Upper lobe of right lung (tissue), 1 donor: ENCODE measurements at regions not wholly inside any gene's neighbourhood (a gene's known extent, or its start where the extent isn't known, plus 50 kb on each side); places are given as distances from the start of the nearest gene placed in this dataset.

Experiments used
- ATAC-seq: fragments of 200-7000 bp; cut with Tn5 transposase; one replicate; pipeline ENCODE4 v1.9.1; 2020; ENCODE audit warnings: mild to moderate bottlenecking, moderate library complexity
- DNase-seq: peaks from one replicate; pipeline ENCODE4 v3.0.0-alpha.2; 2020
- H3K27ac ChIP-seq: fragments of 200-600 bp; one replicate; pipeline ENCODE4 v1.8.0; 2022
- H3K27me3 ChIP-seq: fragments of 200-600 bp; one replicate; pipeline ENCODE4 v1.8.0; 2022; ENCODE audit warnings: mild to moderate bottlenecking
- H3K36me3 ChIP-seq: fragments of 200-600 bp; one replicate; pipeline ENCODE4 v1.8.0; 2022
- H3K4me1 ChIP-seq: fragments of 200-600 bp; one replicate; pipeline ENCODE4 v1.8.0; 2022
- H3K4me3 ChIP-seq: fragments of 200-600 bp; one replicate; pipeline ENCODE4 v1.8.0; 2022; ENCODE audit warnings: mild to moderate bottlenecking
- H3K9me3 ChIP-seq: fragments of 200-600 bp; one replicate; pipeline ENCODE4 v1.8.0; 2022
- CTCF ChIP-seq: fragments of 200-600 bp; IDR thresholded peaks from one replicate; pipeline ENCODE4 v1.8.0; 2022; ENCODE audit warnings: antibody characterized with exemption
- intact Hi-C: fragments of 100-400 bp; cut with DNase I; formaldehyde crosslinking; loops from one replicate; pipeline ENCODE4 v1.11.0; 2022
- donor health status: DM: no; HTN: yes; CAD: no; lungs with severe emphysema.

DNA sequence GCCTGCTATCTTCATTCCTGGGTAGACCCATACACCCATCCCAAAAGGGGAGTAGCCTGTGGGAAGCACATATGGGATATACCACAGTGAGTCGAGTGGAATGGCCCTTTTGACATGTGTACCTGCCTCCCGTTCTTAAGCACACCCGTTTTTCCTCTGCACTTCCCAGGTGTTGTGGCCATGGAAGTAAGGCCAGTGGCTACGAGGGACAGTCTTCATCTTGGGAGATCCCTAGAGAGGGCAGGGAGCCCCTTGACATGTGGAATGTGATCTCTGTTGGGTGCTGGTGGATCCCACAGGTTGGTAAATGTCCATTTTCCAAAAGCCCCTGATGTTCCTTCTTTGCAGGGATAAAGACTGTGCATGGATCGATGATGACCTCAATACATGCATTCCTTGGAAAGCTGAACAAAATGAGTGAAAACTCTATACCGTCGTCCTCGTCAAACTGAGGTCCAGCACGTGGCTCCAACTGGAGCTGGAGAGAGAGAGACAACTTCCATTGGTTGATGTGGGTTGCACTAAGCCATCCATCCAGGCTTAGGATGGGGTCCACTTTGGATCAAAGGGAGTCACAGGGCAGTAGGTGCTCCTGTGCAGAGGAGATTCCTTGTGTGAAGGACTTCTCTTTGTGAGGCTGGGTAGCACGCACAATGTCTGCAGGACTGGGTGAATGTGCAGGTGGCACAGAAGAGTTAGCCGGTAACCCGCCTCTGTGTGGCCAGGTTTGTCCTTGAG lies 136.8 kb downstream of the SNRPN start:
- Histone ChIP-seq H3K4me3 (no peak overlapping the region), H3K9me3 (peaks cover 62% of the 10 kb centered on the region), H3K27ac (no peak overlapping the region), H3K4me1 (no peaks in the 10 kb centered on the region), H3K27me3 (no peaks in the 10 kb centered on the region), H3K36me3 (peaks cover 24% of the 10 kb centered on the region)
- intact Hi-C loops = no loop called here
- DNase-seq = no peak
- no peak for ATAC-seq
- no peak for TF ChIP-seq CTCF

- no peak overlapping the region for H3K4me3 ChIP-seq
- intact Hi-C loops = no loop called here
- TF ChIP-seq CTCF = no peak
- H3K36me3 ChIP-seq = peaks cover 24% of the 10 kb centered on the region
- peaks cover 65% of the 10 kb centered on the region for H3K9me3 ChIP-seq
- DNase-seq (no peak), ATAC-seq (no peak)
- no peaks in the 10 kb centered on the region for H3K27me3 ChIP-seq
- no peak overlapping the region for H3K27ac ChIP-seq
- H3K4me1 ChIP-seq = no peaks in the 10 kb centered on the region
Measured at GRCh38 chr15:25092661-25093060, 137.9 kb downstream of the SNRPN start.

DNA sequence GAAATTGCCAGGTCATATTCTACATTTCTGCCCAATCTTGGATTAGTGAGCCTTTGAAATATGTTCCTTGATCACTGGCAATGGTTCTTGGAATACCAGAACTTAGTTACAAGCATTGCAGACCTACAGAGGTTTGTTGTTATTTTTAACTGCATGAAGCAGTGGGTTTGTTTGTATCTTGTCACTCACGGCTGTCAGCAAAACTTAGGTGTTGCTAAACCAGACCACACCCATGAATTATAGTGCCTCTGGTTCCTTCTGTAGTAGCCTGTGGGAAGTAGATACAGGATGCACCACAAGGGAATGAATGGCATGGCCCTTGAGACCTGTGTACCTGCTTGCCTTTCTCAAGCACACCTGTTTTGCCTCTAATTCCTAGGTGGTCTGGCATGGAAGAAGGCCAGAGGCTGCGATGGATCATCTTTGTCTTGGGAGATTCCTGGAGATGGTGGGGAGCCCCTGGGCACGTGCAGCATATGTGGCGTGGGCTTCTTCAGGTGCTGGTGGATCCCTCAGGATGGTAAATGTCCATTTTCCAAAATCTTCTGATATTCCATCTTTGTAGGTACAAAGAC lies 138.8 kb downstream of the SNRPN start:
- Histone ChIP-seq H3K4me1 (no peaks in the 10 kb centered on the region), H3K27me3 (no peaks in the 10 kb centered on the region), H3K27ac (no peak overlapping the region), H3K4me3 (no peak overlapping the region), H3K36me3 (peaks cover 24% of the 10 kb centered on the region), H3K9me3 (peaks cover 63% of the 10 kb centered on the region)
- no peak for TF ChIP-seq CTCF
- no peak for DNase-seq
- intact Hi-C loops = no loop called here
- no peak for ATAC-seq

DNA sequence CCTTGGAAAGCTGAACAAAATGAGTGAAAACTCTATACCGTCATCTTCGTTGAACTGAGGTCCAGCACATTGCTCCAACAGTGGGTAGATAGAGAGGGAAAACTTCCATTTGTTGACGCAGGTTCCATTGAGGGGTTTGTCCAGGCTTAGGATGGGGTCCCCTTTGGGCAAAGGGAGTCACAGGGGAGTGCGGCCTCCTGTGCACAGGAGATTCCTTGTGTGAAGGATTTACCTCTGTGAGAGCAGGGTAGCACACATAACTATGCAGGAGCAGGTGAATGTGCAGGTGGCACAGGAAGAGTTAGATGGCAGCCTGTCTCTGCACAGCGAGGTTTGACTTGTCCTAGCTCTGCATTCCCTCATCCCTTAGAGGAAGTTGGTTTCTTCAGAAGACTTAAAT lies 139.3 kb downstream of the SNRPN start:
- no peak for ATAC-seq
- DNase-seq = no peak
- Histone ChIP-seq H3K27ac (no peak overlapping the region), H3K9me3 (peaks cover 66% of the 10 kb centered on the region), H3K36me3 (peaks cover 29% of the 10 kb centered on the region), H3K27me3 (no peaks in the 10 kb centered on the region), H3K4me1 (no peaks in the 10 kb centered on the region), H3K4me3 (no peak overlapping the region)
- intact Hi-C loops = no loop called here
- no peak for TF ChIP-seq CTCF

- DNase-seq (no peak), ATAC-seq (no peak)
- Histone ChIP-seq H3K9me3 (peaks cover 62% of the 10 kb centered on the region), H3K4me3 (no peak overlapping the region), H3K36me3 (peaks cover 33% of the 10 kb centered on the region), H3K27me3 (no peaks in the 10 kb centered on the region), H3K27ac (no peak overlapping the region), H3K4me1 (no peaks in the 10 kb centered on the region)
- no peak for TF ChIP-seq CTCF
- intact Hi-C loops = no loop called here
Measured at GRCh38 chr15:25094519-25094918, 139.7 kb downstream of the SNRPN start.
